GM06990 (cell line): ENCODE measurements at regions not wholly inside any gene's neighbourhood (a gene's known extent, or its start where the extent isn't known, plus 50 kb on each side); places are given as distances from the start of the nearest gene placed in this dataset.
"Not testable (repeated sequence)": the region's sequence is repeated elsewhere in the genome, so short reads cannot be mapped to it uniquely, and the experiment has no call there.

Source experiments
- DNase-seq: peaks from one replicate; pipeline ENCODE4 v3.0.0-alpha.2; 2011; ENCODE audit not compliant: insufficient read length; ENCODE audit errors: extremely low read depth
- H3K27me3 ChIP-seq: replicated peaks from 2 replicates; pipeline ENCODE4 v1.6.0; 2011; ENCODE audit warnings: low read length; ENCODE audit not compliant: control insufficient read depth, insufficient read depth
- H3K36me3 ChIP-seq: 2 replicates; pipeline ENCODE4 v1.5.1; 2011; ENCODE audit warnings: low read length; ENCODE audit not compliant: control insufficient read depth, insufficient read depth
- H3K4me3 ChIP-seq: replicated peaks from 2 replicates; pipeline ENCODE4 v1.5.1; 2011; ENCODE audit warnings: low read depth, mild to moderate bottlenecking, control low read depth, low read length
- TF ChIP-seq, protein P1 (sequence below): IDR thresholded peaks from 2 replicates; pipeline ENCODE4 v1.5.1; 2011; ENCODE audit warnings: low read length, control low read depth, mild to moderate bottlenecking, inconsistent platforms; ENCODE audit not compliant: insufficient read depth, poor library complexity, severe bottlenecking

DNA sequence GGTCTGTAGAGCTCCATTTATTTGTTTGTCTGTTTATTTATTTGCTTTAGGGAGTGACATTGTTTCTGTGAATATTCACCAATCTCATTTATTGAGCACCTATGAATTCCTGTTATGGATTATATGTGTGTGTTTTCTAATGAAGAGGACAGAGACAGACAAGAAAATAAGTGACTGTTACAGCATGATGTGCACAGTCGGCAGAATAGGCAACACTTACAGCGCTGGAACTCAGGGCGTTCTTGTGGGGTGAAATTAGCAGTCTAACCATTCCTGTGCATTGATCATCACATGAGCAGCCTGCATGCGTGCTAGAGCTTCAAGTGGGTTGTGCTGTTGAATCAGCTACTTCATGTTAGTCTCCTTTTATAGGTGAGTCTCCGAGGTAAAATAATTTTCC is 960.7 kb downstream of the SLC4A3 start:
- DNase-seq = no peak
- no peaks in the 10 kb centered on the region for H3K27me3 ChIP-seq
- H3K36me3 ChIP-seq = no peaks in the 10 kb centered on the region
- TF ChIP-seq, protein P1, sequence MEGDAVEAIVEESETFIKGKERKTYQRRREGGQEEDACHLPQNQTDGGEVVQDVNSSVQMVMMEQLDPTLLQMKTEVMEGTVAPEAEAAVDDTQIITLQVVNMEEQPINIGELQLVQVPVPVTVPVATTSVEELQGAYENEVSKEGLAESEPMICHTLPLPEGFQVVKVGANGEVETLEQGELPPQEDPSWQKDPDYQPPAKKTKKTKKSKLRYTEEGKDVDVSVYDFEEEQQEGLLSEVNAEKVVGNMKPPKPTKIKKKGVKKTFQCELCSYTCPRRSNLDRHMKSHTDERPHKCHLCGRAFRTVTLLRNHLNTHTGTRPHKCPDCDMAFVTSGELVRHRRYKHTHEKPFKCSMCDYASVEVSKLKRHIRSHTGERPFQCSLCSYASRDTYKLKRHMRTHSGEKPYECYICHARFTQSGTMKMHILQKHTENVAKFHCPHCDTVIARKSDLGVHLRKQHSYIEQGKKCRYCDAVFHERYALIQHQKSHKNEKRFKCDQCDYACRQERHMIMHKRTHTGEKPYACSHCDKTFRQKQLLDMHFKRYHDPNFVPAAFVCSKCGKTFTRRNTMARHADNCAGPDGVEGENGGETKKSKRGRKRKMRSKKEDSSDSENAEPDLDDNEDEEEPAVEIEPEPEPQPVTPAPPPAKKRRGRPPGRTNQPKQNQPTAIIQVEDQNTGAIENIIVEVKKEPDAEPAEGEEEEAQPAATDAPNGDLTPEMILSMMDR = no peak
- no peak overlapping the region for H3K4me3 ChIP-seq

GRCh38 chr2:220590476-220590875 is 963.0 kb downstream of the SLC4A3 start:
- Histone ChIP-seq H3K4me3 (no peak overlapping the region), H3K27me3 (no peaks in the 10 kb centered on the region), H3K36me3 (no peaks in the 10 kb centered on the region)
- no peak for DNase-seq
- TF ChIP-seq, protein P1 = no peak

DNA sequence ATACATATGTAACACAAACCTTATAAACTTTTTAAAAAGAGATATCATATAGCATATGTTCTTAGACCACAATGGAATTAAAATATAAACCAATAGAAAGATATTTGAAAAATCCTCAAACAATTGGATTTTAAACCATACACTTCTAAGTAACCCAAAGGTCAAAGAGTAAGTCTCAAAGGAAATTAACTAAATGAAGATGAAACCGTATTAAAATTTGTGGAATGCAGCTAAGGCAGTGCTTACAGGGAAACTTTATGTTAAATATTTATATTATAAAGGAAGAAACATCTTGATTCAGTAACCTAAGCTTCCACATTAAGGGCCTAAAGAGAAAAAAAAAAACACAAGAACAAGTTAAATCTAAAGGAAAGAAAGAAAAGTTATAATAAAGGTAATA is 966.1 kb downstream of the SLC4A3 start:
- no peak overlapping the region for H3K4me3 ChIP-seq
- H3K36me3 ChIP-seq = no peaks in the 10 kb centered on the region
- TF ChIP-seq, protein P1 = no peak
- no peak for DNase-seq
- no peaks in the 10 kb centered on the region for H3K27me3 ChIP-seq

- no peak for DNase-seq
- H3K4me3 ChIP-seq = no peak overlapping the region
- TF ChIP-seq, protein P1 = no peak
- no peaks in the 10 kb centered on the region for H3K27me3 ChIP-seq
- no peaks in the 10 kb centered on the region for H3K36me3 ChIP-seq
Measured at GRCh38 chr2:220601674-220602073, 970.4 kb downstream of the EPHA4 start.

DNA sequence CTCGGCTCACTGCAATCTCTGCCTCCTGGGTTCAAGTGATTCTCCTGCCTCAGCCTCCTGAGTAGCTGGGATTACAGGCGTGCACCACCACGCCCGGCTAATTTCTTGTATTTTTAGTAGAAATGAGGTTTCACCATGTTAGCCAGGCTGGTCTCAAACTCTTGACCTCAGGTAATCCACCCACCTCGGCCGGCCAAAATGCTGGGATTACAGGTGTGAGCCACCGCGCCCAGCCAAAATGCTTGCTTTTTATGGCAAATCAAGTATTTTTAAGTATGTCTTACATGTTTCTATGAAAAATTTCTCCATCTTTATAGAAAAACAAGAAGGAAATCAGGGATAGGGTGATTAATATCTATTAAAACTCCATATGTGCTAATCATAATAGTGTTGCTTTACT is 959.1 kb downstream of the EPHA4 start:
- H3K36me3 ChIP-seq, DNase-seq, H3K27me3 ChIP-seq, H3K4me3 ChIP-seq: not testable (repeated sequence)

- H3K36me3 ChIP-seq = no peaks in the 10 kb centered on the region
- TF ChIP-seq, protein P1 = no peak
- no peaks in the 10 kb centered on the region for H3K27me3 ChIP-seq
- H3K4me3 ChIP-seq = no peak overlapping the region
- DNase-seq = no peak
Measured at GRCh38 chr2:220614064-220614463, 958.0 kb downstream of the EPHA4 start.
